ENCODE measurements at regions not wholly inside any gene's neighbourhood (a gene's known extent, or its start where the extent isn't known, plus 50 kb on each side); places are given as distances from the start of the nearest gene placed in this dataset.
A peak's percentile ranks its signal among the peaks of the same experiment; 100 is the strongest.

DNA sequence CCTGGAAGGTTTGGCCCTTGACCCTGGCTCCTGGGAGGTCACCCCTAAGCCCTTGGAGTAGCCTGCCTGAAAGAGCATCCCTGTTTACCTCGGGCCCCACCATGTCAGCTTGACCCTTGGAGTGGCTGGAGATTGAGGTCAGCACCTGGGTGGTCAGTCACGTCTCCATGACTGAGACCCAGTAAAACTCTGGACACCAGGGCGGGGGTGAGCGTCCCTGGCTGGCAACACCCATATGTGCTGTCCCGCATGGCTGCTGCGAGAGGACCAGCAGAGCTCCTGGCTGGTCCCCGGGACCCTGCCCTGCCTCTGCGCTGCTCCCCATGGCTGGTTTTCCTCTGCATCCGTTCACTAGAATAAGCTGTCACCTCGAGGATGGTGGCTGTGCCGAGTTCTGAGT, 91.2 kb downstream of the RBFOX3 start:
- TF ChIP-seq, protein P1, sequence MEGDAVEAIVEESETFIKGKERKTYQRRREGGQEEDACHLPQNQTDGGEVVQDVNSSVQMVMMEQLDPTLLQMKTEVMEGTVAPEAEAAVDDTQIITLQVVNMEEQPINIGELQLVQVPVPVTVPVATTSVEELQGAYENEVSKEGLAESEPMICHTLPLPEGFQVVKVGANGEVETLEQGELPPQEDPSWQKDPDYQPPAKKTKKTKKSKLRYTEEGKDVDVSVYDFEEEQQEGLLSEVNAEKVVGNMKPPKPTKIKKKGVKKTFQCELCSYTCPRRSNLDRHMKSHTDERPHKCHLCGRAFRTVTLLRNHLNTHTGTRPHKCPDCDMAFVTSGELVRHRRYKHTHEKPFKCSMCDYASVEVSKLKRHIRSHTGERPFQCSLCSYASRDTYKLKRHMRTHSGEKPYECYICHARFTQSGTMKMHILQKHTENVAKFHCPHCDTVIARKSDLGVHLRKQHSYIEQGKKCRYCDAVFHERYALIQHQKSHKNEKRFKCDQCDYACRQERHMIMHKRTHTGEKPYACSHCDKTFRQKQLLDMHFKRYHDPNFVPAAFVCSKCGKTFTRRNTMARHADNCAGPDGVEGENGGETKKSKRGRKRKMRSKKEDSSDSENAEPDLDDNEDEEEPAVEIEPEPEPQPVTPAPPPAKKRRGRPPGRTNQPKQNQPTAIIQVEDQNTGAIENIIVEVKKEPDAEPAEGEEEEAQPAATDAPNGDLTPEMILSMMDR (IDR thresholded peaks at IDR 0.05; ENCODE audit: insufficient read depth, missing control alignments): no peak
- FAIRE-seq (no peak), DNase-seq (ENCODE audit: insufficient read length, low spot score) (no peak)

DNA sequence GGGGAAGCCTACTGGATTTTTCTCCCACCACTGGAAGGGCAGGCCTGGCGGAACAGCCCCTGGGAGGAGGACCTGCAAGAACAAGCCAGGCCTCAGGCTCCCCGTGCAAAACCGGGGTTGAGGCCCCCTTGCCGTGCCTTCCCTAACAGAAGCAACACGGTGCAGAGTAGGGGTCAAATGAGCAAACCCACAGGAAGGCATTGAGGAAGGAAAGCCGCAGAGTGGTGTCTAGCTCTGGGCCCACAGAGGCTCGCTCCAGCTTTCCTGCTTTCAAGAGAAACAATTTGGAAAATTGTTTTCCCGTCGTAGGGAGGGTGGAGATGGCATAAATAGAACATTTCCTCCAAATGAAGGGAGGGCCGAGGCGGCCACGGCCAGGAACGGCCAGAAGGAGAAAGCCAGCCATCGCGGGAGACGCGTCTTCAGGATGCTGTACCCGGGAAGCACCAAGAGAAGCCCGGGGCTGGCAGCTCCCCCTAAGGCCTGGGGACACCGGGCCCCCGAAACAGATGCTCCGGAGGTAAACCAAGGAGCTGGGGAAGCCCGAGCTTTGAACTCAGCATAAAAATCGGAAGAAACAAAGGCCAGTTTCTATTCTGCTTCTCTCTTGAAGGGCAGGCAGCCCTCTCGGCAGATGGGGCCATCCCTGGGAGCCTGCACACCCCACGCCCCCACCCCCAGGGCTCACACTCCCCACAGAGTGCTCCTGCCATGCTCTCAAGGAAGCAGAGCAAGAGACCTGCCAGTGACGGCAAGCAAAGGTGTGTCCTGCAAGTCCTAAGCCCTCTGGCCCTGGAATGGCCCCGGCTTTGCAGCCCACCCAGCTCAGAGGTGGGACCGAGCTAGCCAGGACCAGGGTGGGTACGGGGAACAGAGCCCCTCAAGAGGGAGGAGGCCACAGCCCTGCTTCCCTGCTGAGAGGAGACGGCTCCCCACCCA, 92.0 kb downstream of the RBFOX3 start:
- no peak for FAIRE-seq
- DNase-seq (ENCODE audit: insufficient read length, low spot score): no peak
- TF ChIP-seq, protein P1 (IDR thresholded peaks at IDR 0.05; ENCODE audit: insufficient read depth, missing control alignments): no peak

DNA sequence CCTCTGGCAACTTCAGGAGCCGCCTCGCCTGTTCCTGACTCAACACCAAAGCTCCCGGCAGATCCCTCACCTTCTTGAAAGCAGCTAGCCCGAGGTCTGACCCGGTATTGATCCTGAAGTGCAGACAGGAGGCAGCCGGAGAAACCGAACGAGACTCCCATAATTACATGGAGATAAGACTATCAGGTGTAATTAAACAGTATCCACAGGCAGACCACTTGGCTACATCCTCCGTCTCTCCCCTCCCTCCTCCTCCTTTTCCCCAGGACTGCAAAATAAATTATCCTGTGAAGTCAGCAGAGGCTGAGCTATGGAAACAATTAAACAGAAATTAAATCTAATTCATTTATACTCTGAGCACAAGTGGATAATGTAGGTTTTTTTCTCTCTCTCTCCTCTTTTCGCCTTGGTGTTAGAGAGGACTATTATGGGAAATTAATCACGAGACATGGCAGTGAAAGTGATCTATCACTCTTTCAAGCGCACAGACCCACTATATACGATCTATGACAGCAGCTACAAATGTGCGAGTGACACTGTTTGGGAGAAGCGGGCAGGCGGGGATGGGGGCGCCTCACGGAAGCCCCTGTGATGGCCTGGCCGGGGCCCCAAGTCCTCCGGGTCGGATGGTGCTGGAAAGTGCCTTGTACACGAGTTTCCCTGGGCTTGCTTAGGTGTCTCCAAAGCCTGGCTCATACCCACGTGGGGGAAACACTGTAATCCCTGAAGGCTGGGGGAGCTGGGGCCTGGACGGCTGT, 92.8 kb downstream of the RBFOX3 start:
- DNase-seq (ENCODE audit: insufficient read length, low spot score) (peak; percentile 56), FAIRE-seq (no peak)
- TF ChIP-seq, protein P1 (IDR thresholded peaks at IDR 0.05; ENCODE audit: insufficient read depth, missing control alignments): no peak

DNA sequence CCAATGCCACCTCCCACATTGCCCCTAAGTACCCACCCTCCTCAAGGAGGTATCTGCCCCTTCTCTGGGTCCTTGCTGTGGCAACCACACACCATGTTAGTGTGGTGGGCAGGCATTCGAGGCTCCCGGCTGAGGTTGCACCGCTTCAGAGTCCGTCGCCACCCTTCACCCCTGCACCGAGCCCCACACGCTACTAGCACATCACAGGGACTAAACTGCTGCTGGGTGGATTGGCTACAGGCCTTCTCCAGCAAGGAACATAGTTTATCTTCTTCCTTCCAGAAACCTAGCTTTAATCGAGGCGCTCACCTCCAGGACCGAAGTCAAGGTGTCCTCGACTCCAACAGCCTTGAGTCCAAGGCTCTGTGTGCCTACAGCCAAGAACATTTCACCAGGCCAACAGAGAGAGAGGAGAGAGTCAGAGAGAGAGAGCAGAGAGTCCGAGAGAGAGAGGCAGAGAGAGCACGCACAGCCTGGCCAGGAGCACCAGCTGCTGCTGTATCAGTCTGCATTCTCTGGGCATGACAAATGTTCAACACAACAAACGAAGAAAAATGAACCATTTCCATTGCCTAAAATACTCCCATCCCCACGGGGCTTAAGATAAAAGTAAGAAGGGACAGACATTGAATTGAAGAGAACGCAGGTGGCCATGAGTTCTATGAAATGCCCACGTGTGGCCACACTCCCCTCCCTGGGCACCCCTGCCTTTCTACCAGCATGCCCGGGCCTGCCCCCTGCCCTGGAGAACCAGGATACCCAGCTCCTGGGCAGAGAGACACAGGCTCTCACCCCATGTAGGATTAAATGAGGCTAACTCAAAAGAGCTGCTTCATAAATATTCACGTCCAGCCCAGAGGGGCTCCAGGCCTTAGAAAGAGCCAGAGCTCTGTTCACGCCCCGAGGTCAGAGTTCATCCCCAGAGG, 94.9 kb downstream of the RBFOX3 start:
- TF ChIP-seq, protein P1 (IDR thresholded peaks at IDR 0.05; ENCODE audit: insufficient read depth, missing control alignments): no peak
- DNase-seq (ENCODE audit: insufficient read length, low spot score) (no peak), FAIRE-seq (no peak)

DNA sequence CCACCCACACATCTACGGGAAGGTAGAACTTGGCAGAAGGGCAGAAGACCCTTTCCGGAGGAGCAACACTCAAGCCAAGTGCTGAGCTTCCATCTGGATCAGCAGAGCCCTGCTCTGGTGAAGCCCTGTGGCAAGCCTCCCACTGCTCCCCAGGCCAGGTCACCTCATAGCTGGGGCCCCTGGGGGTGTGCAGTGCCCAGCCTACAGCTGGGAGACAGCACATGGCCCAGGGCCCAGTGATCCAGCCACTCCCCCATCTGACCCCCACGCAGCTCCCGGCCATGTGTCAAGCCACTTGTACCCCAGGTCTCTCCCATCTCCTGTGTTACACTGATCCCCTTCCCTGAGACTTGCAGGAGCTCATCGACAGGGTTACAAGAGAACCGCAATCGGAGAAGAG, 95.7 kb downstream of the RBFOX3 start:
- DNase-seq (ENCODE audit: insufficient read length, low spot score) (no peak), FAIRE-seq (no peak)
- TF ChIP-seq, protein P1 (IDR thresholded peaks at IDR 0.05; ENCODE audit: insufficient read depth, missing control alignments): no peak

DNA sequence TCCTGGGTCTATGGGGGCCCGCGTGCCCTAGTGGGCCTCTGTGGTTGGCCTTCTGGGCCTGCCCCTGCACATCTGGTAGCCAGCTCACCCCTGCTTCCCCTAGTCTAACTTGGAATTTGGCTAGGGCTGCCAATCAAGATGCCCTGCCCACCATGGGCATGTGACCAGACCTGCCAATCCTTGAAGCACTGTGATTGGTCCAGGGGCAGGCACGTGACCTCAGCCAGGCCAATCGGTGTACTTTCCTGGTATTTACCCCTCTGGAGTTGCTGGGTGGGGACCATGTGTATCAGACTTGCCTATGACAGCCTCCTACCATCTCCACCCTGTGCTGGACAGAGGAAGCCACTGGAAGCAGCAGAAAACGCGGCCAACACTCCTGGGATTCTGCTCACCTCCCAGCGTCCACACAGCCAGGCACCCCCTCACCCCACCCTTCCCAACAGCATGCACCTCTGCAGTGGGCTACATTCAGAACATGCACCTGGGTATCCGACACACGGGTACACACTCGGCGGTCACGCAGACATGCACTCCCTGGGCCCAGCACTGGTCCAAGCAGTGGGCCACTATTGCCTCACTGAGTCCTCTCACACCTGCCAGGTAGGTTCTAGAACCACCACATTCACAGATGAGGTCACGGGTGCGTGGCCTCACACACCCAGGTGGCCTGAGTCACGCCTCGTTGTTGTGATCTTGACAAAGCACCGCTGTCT, 96.9 kb downstream of the RBFOX3 start:
- FAIRE-seq: no peak
- TF ChIP-seq, protein P1 (IDR thresholded peaks at IDR 0.05; ENCODE audit: insufficient read depth, missing control alignments): no peak
- DNase-seq (ENCODE audit: insufficient read length, low spot score): no peak
